K562 (cell line): ENCODE measurements at regions not wholly inside any gene's neighbourhood (a gene's known extent, or its start where the extent isn't known, plus 50 kb on each side); places are given as distances from the start of the nearest gene placed in this dataset.

ENCODE experiments used
- AFF4 ChIP-seq: sonication (generic); formaldehyde crosslinking; IDR thresholded peaks from 2 replicates; pipeline ENCODE4 v1.8.0; 2023; ENCODE audit warnings: mild to moderate bottlenecking, missing genetic modification reagents
- CTBP1 ChIP-seq: fragments of 450-650 bp; IDR thresholded peaks from 2 replicates; pipeline ENCODE4 v1.6.1; 2016; ENCODE audit warnings: borderline replicate concordance
- MNT ChIP-seq, 2 experiments: fragments of 450-650 bp; conservative IDR thresholded peaks; 2 replicates each; pipeline ENCODE4 v1.6.1; 2017; ENCODE audit warnings: mild to moderate bottlenecking in 2 of 2, moderate library complexity in 2 of 2
- NFATC3 ChIP-seq: fragments of 450-650 bp; IDR thresholded peaks from 2 replicates; pipeline ENCODE4 v1.6.1; 2017; ENCODE audit warnings: mild to moderate bottlenecking
- RBM17 ChIP-seq: fragments of 200-400 bp; formaldehyde crosslinking; IDR thresholded peaks from 2 replicates; pipeline ENCODE4 v1.6.1; 2017; ENCODE audit warnings: low read depth, mild to moderate bottlenecking, low read length, borderline replicate concordance
- ZNF395 ChIP-seq: fragments of 200-800 bp; sonication (Bioruptor generic); IDR thresholded peaks from 2 replicates; pipeline ENCODE4 v1.6.1; 2017; ENCODE audit warnings: missing genetic modification characterization, missing compliant biosample characterization

GRCh38 chr1:4977701-4978100 lies 323.3 kb downstream of the AJAP1 start (continued):
- TF ChIP-seq MNT (conservative IDR thresholded peaks at IDR 0.05) (no peak), ZNF395 (CRISPR knock-in tag) (no peak), RBM17 (no peak), CTBP1 (no peak), AFF4 (CRISPR knock-in tag) (no peak), NFATC3 (no peak)
